Lower leg skin (tissue), 3 donors: ENCODE measurements at regions not wholly inside any gene's neighbourhood (a gene's known extent, or its start where the extent isn't known, plus 50 kb on each side); places are given as distances from the start of the nearest gene placed in this dataset.

Source experiments
- POLR2A ChIP-seq, 2 donors: fragments of 450-650 bp; IDR thresholded peaks; one replicate each; pipeline ENCODE4 v1.6.1; 2016 to 2017; ENCODE audit warnings: antibody characterized with exemption in 2 of 2, mild to moderate bottlenecking in 1 of 2, moderate library complexity in 1 of 2
- TF ChIP-seq, protein P1 (sequence below), 3 donors: fragments of 450-650 bp; IDR thresholded peaks; one replicate each; pipeline ENCODE4 v1.5.1; 2016; ENCODE audit warnings: antibody characterized with exemption in 3 of 3, mild to moderate bottlenecking in 3 of 3, moderate library complexity in 2 of 3

DNA sequence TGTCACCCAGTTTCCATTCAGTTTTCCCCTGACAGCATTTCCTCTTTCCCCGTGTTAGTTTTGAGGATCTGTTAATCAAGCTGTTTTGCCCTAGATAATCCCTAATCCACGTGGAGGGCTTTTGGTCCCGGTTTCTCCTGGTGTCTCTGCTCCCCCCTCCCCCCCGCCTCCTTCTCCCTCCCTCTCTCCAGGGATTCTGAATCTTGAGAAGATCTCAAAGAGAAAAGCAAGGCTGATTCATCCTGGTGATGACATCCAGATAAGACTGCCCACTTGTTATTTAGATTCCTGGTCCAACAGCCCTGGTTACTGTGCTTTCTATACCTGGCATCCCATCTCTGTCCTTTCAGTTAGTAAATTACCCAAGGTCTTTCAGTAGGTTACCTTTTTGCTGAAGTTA, 59.4 kb downstream of the KCNA4 start:
- TF ChIP-seq, protein P1, sequence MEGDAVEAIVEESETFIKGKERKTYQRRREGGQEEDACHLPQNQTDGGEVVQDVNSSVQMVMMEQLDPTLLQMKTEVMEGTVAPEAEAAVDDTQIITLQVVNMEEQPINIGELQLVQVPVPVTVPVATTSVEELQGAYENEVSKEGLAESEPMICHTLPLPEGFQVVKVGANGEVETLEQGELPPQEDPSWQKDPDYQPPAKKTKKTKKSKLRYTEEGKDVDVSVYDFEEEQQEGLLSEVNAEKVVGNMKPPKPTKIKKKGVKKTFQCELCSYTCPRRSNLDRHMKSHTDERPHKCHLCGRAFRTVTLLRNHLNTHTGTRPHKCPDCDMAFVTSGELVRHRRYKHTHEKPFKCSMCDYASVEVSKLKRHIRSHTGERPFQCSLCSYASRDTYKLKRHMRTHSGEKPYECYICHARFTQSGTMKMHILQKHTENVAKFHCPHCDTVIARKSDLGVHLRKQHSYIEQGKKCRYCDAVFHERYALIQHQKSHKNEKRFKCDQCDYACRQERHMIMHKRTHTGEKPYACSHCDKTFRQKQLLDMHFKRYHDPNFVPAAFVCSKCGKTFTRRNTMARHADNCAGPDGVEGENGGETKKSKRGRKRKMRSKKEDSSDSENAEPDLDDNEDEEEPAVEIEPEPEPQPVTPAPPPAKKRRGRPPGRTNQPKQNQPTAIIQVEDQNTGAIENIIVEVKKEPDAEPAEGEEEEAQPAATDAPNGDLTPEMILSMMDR (IDR thresholded peaks at IDR 0.05): no peak
- TF ChIP-seq POLR2A (IDR thresholded peaks at IDR 0.05): no peak
